AG04449 (cell line): ENCODE measurements at regions not wholly inside any gene's neighbourhood (a gene's known extent, or its start where the extent isn't known, plus 50 kb on each side); places are given as distances from the start of the nearest gene placed in this dataset.

ENCODE experiments used
- CTCF ChIA-PET: fragments of 350-600 bp; formaldehyde crosslinking; extraction: SDS; loops from one replicate; lab custom pipeline; 2021; ENCODE audit warnings: antibody characterized with exemption; lab: Yijun Ruan, JAX
- POLR2A ChIA-PET: fragments of 400-600, 350-600 bp; formaldehyde crosslinking; extraction: SDS; loops from one replicate; lab custom pipeline; 2020; ENCODE audit warnings: antibody characterized with exemption, inconsistent platforms; lab: Yijun Ruan, JAX
- DNase-seq: peaks from one replicate; pipeline ENCODE4 v3.0.0-alpha.2; 2010; ENCODE audit warnings: low read depth, low spot score
- H3K4me3 ChIP-seq: 2 replicates; pipeline ENCODE4 v1.5.1; 2011; ENCODE audit warnings: low read depth, mild to moderate bottlenecking, control low read depth, low read length
- TF ChIP-seq, protein P1 (sequence below): IDR thresholded peaks from one replicate; pipeline ENCODE4 v1.5.1; 2011; ENCODE audit warnings: mild to moderate bottlenecking, moderate library complexity, low read length, control low read depth, inconsistent platforms; ENCODE audit not compliant: insufficient read depth; ENCODE audit errors: missing control alignments

DNA sequence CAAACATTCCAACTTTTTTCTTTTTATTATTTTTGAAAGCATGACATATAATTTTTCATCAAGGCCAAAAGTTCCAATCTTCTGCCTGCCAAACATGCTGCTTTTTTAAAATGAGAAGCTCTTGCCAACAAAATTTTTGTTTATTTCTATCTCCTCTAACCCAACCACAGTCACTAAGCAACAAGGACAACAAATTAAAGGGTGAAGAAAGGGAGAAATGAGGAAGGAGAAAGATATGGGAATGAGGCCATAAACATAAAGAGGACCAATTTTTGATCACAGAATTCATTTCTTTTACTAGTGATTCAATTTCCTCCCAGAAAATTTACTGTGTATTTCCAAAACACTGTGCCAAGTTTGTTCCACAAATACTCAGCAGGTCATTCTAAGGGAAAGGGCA lies 537.0 kb upstream of the DIAPH2 start:
- ChIA-PET POLR2A (no interaction called here), CTCF (no interaction called here)
- DNase-seq = no peak
- TF ChIP-seq, protein P1, sequence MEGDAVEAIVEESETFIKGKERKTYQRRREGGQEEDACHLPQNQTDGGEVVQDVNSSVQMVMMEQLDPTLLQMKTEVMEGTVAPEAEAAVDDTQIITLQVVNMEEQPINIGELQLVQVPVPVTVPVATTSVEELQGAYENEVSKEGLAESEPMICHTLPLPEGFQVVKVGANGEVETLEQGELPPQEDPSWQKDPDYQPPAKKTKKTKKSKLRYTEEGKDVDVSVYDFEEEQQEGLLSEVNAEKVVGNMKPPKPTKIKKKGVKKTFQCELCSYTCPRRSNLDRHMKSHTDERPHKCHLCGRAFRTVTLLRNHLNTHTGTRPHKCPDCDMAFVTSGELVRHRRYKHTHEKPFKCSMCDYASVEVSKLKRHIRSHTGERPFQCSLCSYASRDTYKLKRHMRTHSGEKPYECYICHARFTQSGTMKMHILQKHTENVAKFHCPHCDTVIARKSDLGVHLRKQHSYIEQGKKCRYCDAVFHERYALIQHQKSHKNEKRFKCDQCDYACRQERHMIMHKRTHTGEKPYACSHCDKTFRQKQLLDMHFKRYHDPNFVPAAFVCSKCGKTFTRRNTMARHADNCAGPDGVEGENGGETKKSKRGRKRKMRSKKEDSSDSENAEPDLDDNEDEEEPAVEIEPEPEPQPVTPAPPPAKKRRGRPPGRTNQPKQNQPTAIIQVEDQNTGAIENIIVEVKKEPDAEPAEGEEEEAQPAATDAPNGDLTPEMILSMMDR = no peak
- H3K4me3 ChIP-seq = no peak overlapping the region

DNA sequence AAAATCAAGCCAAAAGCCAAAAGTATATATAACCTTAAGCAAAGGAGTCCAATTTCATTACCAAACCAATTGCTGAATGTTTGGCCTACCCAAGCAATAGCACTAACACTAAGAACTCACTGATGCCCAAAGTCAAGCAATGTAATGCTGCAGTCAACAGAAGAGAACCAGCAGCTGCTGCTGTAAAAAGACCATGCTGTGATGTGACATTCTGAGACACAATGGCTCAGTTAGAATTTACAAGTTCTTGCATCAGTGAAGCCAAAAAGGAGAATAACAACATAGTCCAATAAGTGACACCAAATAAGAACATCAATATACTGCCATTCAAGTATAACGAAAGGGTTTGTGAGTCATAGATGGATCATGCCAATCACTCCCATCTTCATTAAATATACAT lies 514.0 kb upstream of the DIAPH2 start:
- DNase-seq = no peak
- TF ChIP-seq, protein P1 = no peak
- CTCF ChIA-PET = no interaction called here

DNA sequence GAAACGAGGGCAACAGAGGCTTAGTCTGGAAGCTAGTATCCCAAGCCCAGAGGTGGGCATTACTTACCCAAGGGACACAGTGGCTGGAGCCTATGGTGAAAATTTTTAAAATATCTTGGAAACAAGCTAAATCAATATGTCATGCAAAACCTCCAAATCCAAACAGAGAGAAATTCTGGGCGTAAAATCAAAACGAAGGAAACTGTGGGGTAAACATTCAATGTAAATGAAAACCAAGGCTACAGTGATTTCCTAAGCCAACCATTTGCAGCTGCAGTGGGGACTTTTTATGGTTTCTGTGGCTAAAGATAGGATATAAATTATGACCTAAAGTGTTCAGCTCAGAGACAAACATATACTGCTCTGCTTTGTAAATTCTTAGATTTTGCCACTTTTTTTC lies 507.7 kb upstream of the DIAPH2 start:
- no peak overlapping the region for H3K4me3 ChIP-seq
- no peak for DNase-seq
- POLR2A ChIA-PET = no interaction called here
- CTCF ChIA-PET = no interaction called here
- TF ChIP-seq, protein P1 = no peak

More for the DNA sequence above, 514.0 kb upstream of the DIAPH2 start:
- POLR2A ChIA-PET = no interaction called here
- no peak overlapping the region for H3K4me3 ChIP-seq

DNA sequence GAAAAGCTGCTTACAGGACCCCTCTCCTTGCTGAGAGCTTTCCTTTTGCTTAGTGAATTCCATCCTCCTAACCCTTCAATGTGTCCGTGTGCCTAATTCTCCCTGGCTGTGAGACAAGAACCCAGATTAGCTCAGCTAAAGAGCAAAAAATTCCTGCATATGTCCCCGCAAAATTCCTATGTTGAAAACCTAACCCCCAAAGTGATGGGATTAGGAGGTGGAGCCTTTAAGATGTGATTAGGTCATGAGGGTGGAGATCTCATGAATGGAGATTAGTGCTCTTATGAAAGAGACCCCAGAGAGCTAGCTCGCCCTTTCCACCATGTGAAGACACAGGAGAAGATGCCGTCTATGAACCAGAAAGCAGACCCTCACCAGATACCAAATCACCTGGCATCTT lies 503.0 kb upstream of the DIAPH2 start:
- TF ChIP-seq, protein P1 = no peak
- CTCF ChIA-PET = no interaction called here
- H3K4me3 ChIP-seq = no peak overlapping the region
- POLR2A ChIA-PET = no interaction called here
- no peak for DNase-seq

DNA sequence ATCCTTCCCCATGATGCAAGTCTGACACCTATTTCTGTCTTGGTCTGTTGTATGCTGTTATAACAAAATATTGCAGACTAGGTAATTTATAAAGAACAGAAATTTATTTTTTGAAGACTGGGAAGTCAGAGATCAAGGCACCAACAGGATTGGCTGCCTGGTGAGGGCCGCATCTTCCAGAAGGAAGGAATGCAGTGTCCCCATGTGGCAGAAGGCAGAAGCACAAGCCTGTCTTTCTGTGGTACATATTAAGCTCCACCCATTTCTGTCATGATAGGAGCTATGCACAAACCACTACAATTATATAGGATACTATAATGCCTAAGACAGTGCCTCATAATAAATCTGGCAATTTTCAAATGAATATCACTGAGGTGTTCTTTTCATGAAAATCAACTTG lies 502.3 kb upstream of the DIAPH2 start:
- TF ChIP-seq, protein P1 = no peak
- ChIA-PET POLR2A (no interaction called here), CTCF (no interaction called here)
- no peak for DNase-seq
- no peak overlapping the region for H3K4me3 ChIP-seq

DNA sequence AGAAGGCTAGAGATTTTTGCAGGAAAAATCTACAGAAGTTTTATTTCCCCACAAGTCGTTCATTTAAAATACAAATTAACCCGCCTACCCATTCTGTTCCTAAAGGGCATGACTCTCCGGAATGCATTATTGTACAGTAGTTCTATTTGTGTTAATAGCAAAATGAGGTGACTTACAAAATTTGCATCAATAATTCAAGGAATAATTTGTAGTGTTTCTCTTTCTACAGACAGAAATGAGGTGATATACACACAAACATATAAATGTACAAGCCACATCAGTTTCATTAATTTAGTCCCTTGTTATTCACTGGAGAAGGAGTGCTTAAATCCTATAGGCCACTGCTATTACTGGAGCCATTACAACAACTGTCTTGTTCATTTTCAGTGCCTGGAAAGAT lies 501.3 kb upstream of the DIAPH2 start:
- TF ChIP-seq, protein P1 = no peak
- ChIA-PET POLR2A (no interaction called here), CTCF (no interaction called here)
- no peak for DNase-seq
- H3K4me3 ChIP-seq = no peak overlapping the region
